Left hindlimb (tissue), 1 donor: ENCODE measurements at regions not wholly inside any gene's neighbourhood (a gene's known extent, or its start where the extent isn't known, plus 50 kb on each side); places are given as distances from the start of the nearest gene placed in this dataset.
"Not testable (repeated sequence)": the region's sequence is repeated elsewhere in the genome, so short reads cannot be mapped to it uniquely, and the experiment has no call there.

Experiments used
- DNase-seq: peaks from one replicate; pipeline ENCODE4 v3.0.0-alpha.2; 2018

DNA sequence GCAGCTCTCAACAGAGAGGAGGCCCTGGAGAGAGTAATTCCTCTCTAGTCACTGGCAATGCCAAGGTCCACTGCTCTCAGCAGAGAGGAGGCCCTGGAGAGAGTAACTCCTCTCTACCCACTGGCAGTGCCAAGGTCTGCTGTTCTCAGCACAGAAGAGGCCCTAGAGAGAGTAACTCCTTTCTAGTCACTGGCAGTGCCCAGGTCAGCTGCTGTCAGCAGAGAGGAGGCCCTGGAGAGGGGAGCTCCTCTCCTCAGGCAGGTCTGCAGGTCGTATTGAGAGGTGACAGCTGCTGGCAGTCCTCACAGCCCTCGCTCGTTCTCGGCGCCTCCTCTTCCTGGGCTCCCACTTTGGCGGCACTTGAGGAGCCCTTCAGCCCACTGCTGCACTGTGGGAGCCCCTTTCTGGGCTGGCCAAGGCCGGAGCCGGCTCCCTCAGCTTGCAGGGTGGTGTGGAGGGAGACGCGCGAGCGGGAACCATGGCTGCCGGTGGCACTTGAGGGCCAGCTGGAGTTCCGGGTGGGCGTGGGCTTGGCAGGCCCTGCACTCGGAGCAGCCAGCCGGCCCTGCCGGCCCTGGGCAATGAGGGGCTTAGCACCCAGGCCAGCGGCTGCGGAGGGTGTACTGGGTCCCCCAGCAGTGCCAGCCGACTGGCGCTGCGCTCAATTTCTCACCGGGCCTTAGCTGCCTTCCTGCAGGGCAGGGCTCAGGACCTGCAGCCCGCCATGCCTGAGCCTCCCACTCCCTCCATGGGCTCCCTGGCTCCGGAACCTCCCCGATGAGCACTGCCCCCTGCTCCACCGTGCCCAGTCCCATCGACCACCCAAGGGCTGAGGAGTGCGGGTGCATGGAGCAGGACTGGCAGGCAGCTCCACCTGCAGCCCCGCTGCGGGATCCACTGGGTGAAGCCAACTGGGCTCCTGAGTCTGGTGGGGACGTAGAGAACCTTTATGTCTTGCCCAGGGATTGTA is 642.9 kb downstream of the PRR16 start:
- not testable (repeated sequence) for DNase-seq

DNA sequence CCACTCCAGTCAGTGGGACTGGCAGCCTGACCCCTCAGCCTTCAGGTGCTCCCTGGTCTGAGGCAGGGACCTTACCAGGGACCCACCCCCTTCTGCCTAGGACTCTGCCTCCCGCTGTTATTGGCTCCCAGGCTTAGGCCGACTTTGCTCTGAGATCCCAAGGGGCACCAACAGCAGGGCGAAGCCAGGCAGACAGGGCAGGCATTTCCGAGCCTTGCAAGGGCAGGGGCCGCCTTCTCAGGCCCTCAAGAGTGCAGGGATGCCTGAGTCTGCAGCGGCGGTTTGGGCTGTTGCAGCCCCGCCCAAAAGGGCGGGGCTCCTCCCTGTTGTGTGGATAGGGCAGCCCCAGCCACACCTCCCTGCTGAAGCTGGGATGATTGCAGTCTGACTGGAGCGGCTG is 644.6 kb downstream of the PRR16 start:
- DNase-seq = no peak

DNA sequence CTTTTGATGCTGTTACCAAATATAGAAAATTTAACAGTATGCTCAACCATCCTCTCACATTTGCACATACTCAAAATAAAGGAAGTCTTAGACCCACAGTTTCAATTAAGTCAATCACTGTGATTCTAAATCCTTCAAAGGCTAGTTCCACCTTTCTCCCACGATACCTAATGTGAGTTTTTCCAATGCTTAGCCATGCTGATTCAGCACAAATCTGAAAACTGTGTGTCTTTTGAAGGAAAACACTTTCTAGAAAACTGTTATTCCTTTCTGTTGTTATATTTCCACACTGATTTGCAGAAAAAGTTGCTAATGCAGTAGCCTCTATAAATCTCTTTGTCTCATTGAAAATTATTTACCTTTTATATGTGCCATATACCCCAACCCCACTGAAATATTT is 645.7 kb downstream of the PRR16 start:
- DNase-seq = no peak

DNA sequence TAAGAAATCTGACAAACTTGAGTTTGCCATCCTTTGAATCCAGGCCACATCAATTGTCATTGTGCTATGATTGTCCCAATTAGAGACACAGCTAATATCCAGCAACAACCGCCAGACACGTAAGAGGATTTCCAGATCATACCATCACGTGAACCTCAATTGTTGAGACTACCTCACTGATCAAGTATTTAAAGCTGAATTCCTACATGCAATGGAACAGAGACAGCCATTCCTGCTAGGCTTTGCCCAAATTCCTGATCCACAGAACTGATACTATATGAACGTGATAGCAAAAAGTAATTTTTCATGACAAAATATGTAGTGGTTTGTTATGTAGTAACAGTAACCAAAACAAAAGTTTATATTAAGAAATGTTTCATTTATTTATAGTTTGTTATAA is 657.7 kb downstream of the PRR16 start:
- DNase-seq = no peak

GRCh38 chr5:121138495-121138907 is 674.4 kb downstream of the PRR16 start:
- no peak for DNase-seq

GRCh38 chr5:121138952-121139351 is 674.9 kb downstream of the PRR16 start:
- DNase-seq = no peak

- DNase-seq = no peak
Measured at GRCh38 chr5:121144764-121145163, 680.7 kb downstream of the PRR16 start.

- no peak for DNase-seq
Measured at GRCh38 chr5:121151534-121151933, 687.4 kb downstream of the PRR16 start.

DNA sequence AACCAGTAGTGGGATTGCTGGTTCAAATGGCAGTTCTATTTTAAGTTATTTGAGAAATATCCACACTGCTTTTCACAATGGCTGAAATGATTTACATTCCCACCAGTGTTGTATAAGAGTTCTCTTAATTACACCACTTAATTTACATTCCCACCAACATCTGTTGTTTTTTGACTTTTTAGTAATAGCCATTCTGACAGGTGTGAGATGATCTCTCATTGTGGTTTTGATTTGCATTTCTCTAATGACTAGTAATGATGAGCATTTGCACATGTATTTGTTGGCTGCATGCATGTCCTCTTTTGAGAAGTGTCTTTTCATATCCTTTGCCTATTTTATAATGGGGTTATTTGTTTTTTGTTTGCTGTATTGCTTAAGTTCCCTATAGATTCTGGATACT is 688.3 kb downstream of the PRR16 start:
- no peak for DNase-seq

DNA sequence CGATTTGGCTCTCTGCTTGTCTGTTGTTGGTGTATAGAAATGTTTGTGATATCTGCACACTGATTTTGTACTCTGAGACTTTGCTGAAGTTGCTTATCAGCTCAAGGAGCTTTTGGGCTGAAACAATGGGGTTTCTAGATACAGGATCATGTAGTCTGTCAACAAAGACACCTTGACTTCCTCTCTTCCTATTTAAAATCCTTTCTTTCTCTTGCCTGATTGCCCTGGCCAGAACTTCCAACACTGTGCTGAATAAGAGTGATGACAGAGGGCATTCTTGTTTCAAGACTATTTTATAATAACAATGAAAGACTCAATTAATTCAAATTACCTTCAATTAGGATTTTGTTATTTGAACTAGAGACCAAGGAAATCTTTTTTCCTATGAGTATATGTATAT is 692.5 kb downstream of the PRR16 start:
- DNase-seq = no peak

GRCh38 chr5:121158451-121158850 is 693.2 kb upstream of the FTMT start:
- no peak for DNase-seq

DNA sequence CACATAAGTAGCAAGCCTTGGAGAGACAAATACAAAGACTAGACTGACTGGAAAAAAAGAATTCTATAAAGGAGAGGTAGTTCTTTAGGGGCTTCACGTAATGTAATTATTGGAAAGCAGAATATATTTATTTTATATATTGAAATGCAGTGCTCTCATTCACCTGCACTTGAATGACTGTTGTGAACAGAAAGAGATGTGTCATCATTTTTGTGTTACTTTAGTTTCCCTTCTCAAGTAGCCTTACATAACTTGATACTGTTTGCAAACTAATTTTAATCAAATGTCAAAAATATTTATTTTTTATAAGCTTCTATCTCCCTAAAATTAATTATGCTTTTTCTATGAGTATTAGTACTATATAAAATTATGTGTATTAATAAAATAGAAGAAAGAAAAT is 691.1 kb upstream of the FTMT start:
- DNase-seq = no peak

GRCh38 chr5:121164632-121165031 is 687.0 kb upstream of the FTMT start:
- no peak for DNase-seq

DNA sequence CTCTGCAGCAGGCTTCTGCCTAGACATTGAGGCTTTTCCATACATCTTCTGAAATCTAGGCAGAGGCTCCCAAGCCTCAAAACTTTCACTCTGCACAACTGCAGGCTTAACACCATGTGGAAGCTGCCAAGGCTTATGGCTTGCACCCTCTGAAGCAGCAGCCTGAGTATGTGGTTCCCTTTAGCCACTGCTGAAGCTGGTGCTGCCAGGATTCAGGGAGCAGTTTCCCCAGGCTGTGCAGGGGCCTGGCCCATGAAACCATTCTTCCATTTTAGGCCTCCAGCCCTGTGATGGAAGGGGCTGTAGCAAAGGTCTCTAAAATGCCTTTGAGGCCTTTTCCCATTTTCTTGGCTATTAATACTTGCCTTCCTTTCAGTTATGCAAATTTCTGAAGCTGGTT is 680.3 kb upstream of the FTMT start:
- DNase-seq = no peak

DNA sequence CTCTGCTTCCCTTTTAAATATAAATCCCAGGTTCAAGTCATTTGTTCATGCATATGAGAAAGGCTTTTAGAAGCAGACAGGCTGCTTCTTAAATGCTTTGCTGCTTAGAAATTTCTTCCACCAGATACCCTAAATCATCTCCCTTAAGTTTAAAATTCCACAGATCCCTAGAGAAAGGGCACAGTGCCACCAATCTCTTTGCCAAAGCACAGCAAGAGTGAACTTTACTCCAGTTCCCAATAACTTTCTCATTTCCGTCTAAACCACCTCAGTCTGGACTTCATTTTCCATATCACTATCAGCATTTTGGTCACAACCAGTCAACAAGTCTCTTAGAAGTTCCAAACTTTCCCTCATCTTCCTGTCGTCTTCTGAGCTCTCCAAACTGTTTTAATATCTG is 679.8 kb upstream of the FTMT start:
- no peak for DNase-seq

DNA sequence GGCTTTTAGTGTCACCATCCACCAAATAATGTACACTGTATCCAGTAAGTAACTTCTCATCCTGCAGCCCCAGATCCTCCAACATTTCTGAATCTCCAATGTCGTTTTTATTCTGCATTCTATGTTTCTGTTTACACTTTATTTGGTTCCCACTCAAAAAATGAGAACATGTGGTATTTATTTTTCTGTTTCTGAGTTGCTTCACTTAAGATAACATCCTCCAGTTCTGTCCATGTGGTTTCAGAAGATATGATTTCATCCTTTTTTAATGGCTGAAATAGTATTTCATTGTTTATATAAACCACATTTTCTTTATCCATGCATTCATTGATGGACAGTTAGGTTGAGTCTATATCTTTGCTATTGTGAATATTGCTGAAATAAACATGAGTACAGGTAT is 677.3 kb upstream of the FTMT start:
- DNase-seq = no peak

- no peak for DNase-seq
Measured at GRCh38 chr5:121175986-121176385, 675.7 kb upstream of the FTMT start.

- DNase-seq = no peak
Measured at GRCh38 chr5:121182788-121183490, 668.7 kb upstream of the FTMT start.

DNA sequence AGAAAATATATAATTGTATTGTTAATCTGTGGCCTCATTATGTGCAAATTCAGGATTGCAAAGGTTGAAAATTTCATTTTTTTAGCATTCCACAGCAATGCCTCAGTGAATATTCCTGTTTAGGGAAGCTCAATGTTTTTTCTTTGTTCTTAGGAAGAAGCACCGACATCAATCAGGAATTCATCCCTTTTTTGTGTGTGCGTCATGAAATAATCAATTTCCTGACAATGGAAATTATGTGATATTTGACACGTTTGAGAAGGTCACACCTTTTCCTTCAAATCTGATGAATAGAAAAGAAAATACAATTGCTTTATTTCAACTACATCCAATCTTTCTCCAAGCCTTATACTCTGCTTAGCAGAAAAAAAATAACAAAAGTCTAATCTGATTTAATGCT is 662.8 kb upstream of the FTMT start:
- DNase-seq = no peak

DNA sequence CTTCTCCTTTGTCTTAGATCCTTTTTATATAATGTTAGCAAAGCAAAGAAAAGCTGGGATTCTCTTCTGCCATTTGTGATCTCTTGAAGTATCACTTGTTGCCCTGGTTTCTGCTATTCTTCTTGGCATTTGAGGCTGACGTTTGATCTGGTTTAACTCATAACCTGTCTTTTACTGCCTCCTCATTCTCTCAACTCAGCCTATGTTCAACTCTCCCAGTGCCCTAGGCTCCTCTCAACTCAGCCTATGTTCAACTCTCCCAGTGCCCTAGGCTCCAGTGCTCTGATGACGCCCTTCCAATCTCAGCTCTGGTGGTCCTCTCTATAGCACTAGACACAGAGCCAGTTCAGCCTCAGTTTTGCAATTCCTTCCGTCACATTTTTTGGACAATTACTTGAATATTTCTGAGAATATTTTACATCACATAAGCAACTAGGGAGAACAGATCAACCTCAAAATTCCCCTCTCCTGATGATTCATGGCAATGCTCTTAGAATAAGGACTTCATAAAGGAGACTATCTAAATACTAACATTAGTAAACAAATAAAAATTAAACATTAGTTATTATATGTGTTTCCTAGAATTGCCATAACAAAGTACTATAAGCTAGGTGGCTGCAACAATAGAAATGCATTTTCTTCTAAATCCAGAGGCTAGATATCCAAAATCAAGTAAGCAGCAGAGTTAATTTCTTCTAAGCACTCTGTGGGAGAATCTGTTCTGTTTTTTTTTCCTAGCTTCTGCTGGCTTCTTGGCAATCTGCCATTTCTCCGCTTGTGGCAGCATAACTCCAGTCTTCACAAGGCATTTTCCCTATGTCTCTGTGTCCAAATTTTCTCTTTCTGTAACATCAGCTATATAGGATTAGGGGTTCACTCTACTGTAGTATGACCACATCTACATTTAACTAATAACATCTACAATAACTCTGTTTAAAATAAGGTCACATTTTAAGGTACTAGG is 662.1 kb upstream of the FTMT start:
- DNase-seq = no peak

DNA sequence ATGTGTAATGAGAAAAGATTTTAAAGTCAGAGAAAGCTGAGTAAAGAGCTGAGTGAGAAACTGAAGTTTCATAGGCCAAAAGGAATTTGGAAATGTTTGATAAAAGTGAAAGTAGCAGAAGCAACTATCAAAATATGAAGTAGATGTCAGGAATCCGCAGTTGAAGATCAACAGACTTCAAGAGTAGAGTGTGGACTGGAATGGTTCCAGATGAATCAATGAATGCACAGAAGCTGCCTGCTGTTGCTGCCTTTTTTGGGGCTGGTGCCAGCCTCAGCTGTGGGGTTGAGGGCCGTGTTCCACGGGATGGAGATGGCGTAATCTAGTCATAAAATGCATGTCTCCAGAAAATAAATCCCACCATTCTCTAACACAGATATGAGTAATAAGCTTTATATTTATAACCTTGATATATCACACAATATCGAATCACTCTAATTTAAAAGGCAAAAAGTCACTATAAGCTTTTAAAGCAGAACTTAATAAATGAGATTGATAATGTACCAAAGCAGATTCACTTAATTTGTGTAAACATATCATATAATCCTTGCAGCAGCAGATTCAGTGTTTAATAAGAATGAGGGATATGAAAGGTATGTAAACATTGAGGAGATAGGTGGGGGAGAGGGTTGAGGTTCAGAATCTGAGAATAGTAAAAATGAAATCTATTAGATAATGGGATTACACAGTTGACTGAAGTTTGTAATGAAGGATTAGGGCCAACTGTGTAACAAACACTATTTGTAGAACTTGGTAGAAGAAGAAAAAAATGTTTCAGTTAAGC is 652.3 kb upstream of the FTMT start:
- peak; percentile 33 for DNase-seq

DNA sequence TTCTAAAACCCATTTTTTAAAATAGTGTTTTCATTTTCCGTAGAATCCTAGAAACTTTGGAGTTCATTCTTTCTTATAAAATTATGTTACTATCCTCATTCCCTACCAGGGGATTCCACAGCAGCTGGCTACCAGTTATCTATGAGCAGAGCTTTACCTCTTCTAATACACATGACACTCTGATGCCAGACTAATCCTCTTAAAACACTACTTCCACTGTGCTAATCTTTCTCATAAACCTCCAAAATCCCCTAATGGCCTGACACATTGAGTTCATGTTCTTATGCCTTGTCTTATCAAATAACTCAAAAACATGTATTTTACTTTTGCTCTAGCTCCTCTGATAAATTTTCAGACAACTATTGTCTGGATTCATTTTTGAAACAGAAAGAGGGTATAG is 633.6 kb upstream of the FTMT start:
- no peak for DNase-seq
